IMR-90 (cell line): ENCODE measurements at regions not wholly inside any gene's neighbourhood (a gene's known extent, or its start where the extent isn't known, plus 50 kb on each side); places are given as distances from the start of the nearest gene placed in this dataset.

Experiments
- ATAC-seq: fragments of 200-7000 bp; cut with Tn5 transposase; 2 replicates; pipeline ENCODE4 v1.9.1; 2020; ENCODE audit warnings: low read depth, mild to moderate bottlenecking, moderate library complexity
- BruUV-seq: library from RNA; stranded (reverse); fragments of 400-500 nt; replicated peaks from 2 replicates; lab custom pipeline; 2021; lab: Mats Ljungman, UMichigan
- CTCF ChIA-PET: fragments of 300-600 bp; formaldehyde crosslinking; extraction: SDS; loops from one replicate; lab custom pipeline; 2021; ENCODE audit warnings: antibody characterized with exemption; lab: Yijun Ruan, JAX
- POLR2A ChIA-PET: fragments of 300-600 bp; sonication (Branson Sonifier 250); formaldehyde crosslinking; loops from one replicate; lab custom pipeline; 2022; ENCODE audit warnings: antibody characterized with exemption; ENCODE audit not compliant: unreplicated experiment; lab: Charles Lee
- DNase-seq: peaks from one replicate; pipeline ENCODE4 v3.0.0; 2013
- H2AFZ ChIP-seq: replicated peaks from 2 replicates; pipeline ENCODE3; 2013; ENCODE audit warnings: low read length, mild to moderate bottlenecking; ENCODE audit not compliant: poor library complexity
- H2AK5ac ChIP-seq: 2 replicates; pipeline ENCODE4 v1.6.1; 2013; ENCODE audit warnings: low read depth, low read length, inconsistent platforms
- H2AK9ac ChIP-seq: replicated peaks from 2 replicates; pipeline ENCODE3; 2013; ENCODE audit warnings: mild to moderate bottlenecking, low read depth, low read length, moderate library complexity; ENCODE audit not compliant: poor library complexity
- H2BK120ac ChIP-seq: 2 replicates; pipeline ENCODE4 v1.6.1; 2013; ENCODE audit warnings: low read depth, low read length, inconsistent platforms
- H2BK15ac ChIP-seq: 3 replicates; pipeline ENCODE4 v1.6.1; 2013; ENCODE audit warnings: low read depth, low read length, inconsistent platforms
- H2BK20ac ChIP-seq: 2 replicates; pipeline ENCODE4 v1.6.1; 2013; ENCODE audit warnings: low read depth, mild to moderate bottlenecking, inconsistent platforms, low read length, moderate library complexity
- H2BK5ac ChIP-seq: 2 replicates; pipeline ENCODE4 v1.6.1; 2013; ENCODE audit warnings: mild to moderate bottlenecking, low read depth, low read length, inconsistent platforms; ENCODE audit not compliant: poor library complexity, severe bottlenecking
- H3K14ac ChIP-seq: replicated peaks from 2 replicates; pipeline ENCODE4 v1.6.1; 2013; ENCODE audit warnings: low read depth, low read length, inconsistent platforms
- H3K18ac ChIP-seq: 2 replicates; pipeline ENCODE4 v1.6.1; 2013; ENCODE audit warnings: low read depth, low read length, control low read depth
- H3K23ac ChIP-seq: 2 replicates; pipeline ENCODE4 v1.6.1; 2013; ENCODE audit warnings: low read depth, low read length, inconsistent platforms
- H3K27ac ChIP-seq: 2 replicates; pipeline ENCODE4 v1.5.1; 2013; ENCODE audit warnings: mild to moderate bottlenecking, control low read depth, low read length; ENCODE audit not compliant: insufficient read depth
- H3K27me3 ChIP-seq: 2 replicates; pipeline ENCODE4 v1.6.1; 2013; ENCODE audit warnings: low read length; ENCODE audit not compliant: control insufficient read depth, insufficient read depth
- H3K36me3 ChIP-seq: 2 replicates; pipeline ENCODE4 v1.6.1; 2013; ENCODE audit warnings: low read length, mixed read lengths; ENCODE audit not compliant: control insufficient read depth, insufficient read depth
- H3K4ac ChIP-seq: 2 replicates; pipeline ENCODE4 v1.6.1; 2013; ENCODE audit warnings: low read depth, low read length, inconsistent platforms
- H3K4me1 ChIP-seq: 2 replicates; pipeline ENCODE4 v1.6.1; 2013; ENCODE audit warnings: low read length, mixed read lengths; ENCODE audit not compliant: control insufficient read depth, insufficient read depth
- H3K4me2 ChIP-seq: 2 replicates; pipeline ENCODE4 v1.6.1; 2013; ENCODE audit warnings: low read depth, mild to moderate bottlenecking, control low read depth, low read length, moderate library complexity
- H3K4me3 ChIP-seq: 2 replicates; pipeline ENCODE4 v1.5.1; 2013; ENCODE audit warnings: low read depth, mild to moderate bottlenecking, control low read depth, low read length, moderate library complexity; ENCODE audit not compliant: insufficient read depth
- H3K56ac ChIP-seq: 2 replicates; pipeline ENCODE4 v1.6.1; 2013; ENCODE audit warnings: low read length, inconsistent platforms; ENCODE audit not compliant: insufficient read depth; ENCODE audit errors: extremely low read depth
- H3K79me1 ChIP-seq, 2 experiments: 2 replicates each; pipeline ENCODE4 v1.6.1; 2013; ENCODE audit warnings: low read length in 2 of 2, inconsistent platforms in 1 of 2, low read depth in 1 of 2
- H3K9ac ChIP-seq: 2 replicates; pipeline ENCODE4 v1.6.1; 2013; ENCODE audit warnings: low read depth, low read length, control low read depth
- H3K9me1 ChIP-seq: 2 replicates; pipeline ENCODE4 v1.6.1; 2013; ENCODE audit warnings: low read length, inconsistent platforms; ENCODE audit not compliant: insufficient read depth
- H3K9me3 ChIP-seq: 2 replicates; pipeline ENCODE4 v1.6.1; 2013; ENCODE audit warnings: low read length; ENCODE audit not compliant: control insufficient read depth, insufficient read depth
- H4K20me1 ChIP-seq: 2 replicates; pipeline ENCODE4 v1.6.1; 2013; ENCODE audit warnings: low read length, inconsistent platforms; ENCODE audit not compliant: insufficient read depth
- H4K5ac ChIP-seq: 2 replicates; pipeline ENCODE4 v1.6.1; 2013; ENCODE audit warnings: mild to moderate bottlenecking, low read depth, low read length, control low read depth
- H4K8ac ChIP-seq, 2 experiments: 2 replicates each; pipeline ENCODE4 v1.6.1; 2013; ENCODE audit warnings: low read depth in 2 of 2, low read length in 2 of 2, control low read depth in 1 of 2, inconsistent platforms in 1 of 2
- H4K91ac ChIP-seq: 2 replicates; pipeline ENCODE4 v1.6.1; 2013; ENCODE audit warnings: low read depth, low read length, inconsistent platforms; ENCODE audit not compliant: insufficient read depth
- BHLHE40 ChIP-seq: fragments of 150-350 bp; IDR thresholded peaks from 2 replicates; pipeline ENCODE4 v1.6.1; 2016; ENCODE audit warnings: mild to moderate bottlenecking, low read depth, low read length
- CEBPB ChIP-seq: IDR thresholded peaks from 2 replicates; pipeline ENCODE4 v1.6.1; 2012; ENCODE audit warnings: low read depth, low read length, improper control_type of control experiment
- CHD1 ChIP-seq: IDR thresholded peaks from 2 replicates; pipeline ENCODE4 v1.6.1; 2012; ENCODE audit warnings: low read depth, low read length, improper control_type of control experiment
- ELK1 ChIP-seq: fragments of 150-350 bp; IDR thresholded peaks from 2 replicates; pipeline ENCODE4 v1.6.1; 2016; ENCODE audit warnings: low read depth, mild to moderate bottlenecking, low read length, moderate library complexity, borderline replicate concordance
- FOS ChIP-seq: fragments of 150-350 bp; IDR thresholded peaks from 2 replicates; pipeline ENCODE4 v1.6.1; 2016; ENCODE audit warnings: low read depth, low read length
- MAFK ChIP-seq: IDR thresholded peaks from 2 replicates; pipeline ENCODE4 v1.6.1; 2012; ENCODE audit warnings: low read depth, low read length, improper control_type of control experiment
- MAZ ChIP-seq: IDR thresholded peaks from 2 replicates; pipeline ENCODE4 v1.6.1; 2012; ENCODE audit warnings: low read depth, mild to moderate bottlenecking, low read length, improper control_type of control experiment, moderate library complexity, borderline replicate concordance
- MXI1 ChIP-seq: IDR thresholded peaks from 2 replicates; pipeline ENCODE4 v1.6.1; 2012; ENCODE audit warnings: low read depth, mild to moderate bottlenecking, low read length, moderate library complexity, borderline replicate concordance
- POLR2A ChIP-seq: IDR thresholded peaks from 2 replicates; pipeline ENCODE4 v1.6.1; 2012; ENCODE audit warnings: mild to moderate bottlenecking, low read depth, low read length
- RAD21 ChIP-seq: IDR thresholded peaks from 2 replicates; pipeline ENCODE4 v1.6.1; 2012; ENCODE audit warnings: low read length, improper control_type of control experiment
- RCOR1 ChIP-seq: IDR thresholded peaks from 2 replicates; pipeline ENCODE4 v1.6.1; 2012; ENCODE audit warnings: mild to moderate bottlenecking, low read length, improper control_type of control experiment; ENCODE audit not compliant: insufficient replicate concordance
- RFX5 ChIP-seq: IDR thresholded peaks from 2 replicates; pipeline ENCODE4 v1.8.0; 2012; ENCODE audit warnings: low read depth, mild to moderate bottlenecking, low read length, moderate library complexity
- SMC3 ChIP-seq: fragments of 150-350 bp; IDR thresholded peaks from 2 replicates; pipeline ENCODE4 v1.6.1; 2016; ENCODE audit warnings: low read depth, mild to moderate bottlenecking, antibody characterized with exemption, low read length, moderate library complexity
- WGBS, 2 experiments: methylation state at CpG; one replicate each; pipeline versions ENCODE4 v1.1.5 to v1.1.7; 2013; ENCODE audit warnings: missing lambda C conversion rate in 2 of 2; ENCODE audit not compliant: insufficient read length in 1 of 2; ENCODE audit errors: extremely low coverage in 2 of 2; 5-methylcytosine and 5-hydroxymethylcytosine counted together
- dilution Hi-C: fragments of 300-500 bp; cut with HindIII; formaldehyde crosslinking; loops from one replicate; pipeline ENCODE4 v1.14.3; 2018; ENCODE audit warnings: low sequenced_read_pairs; ENCODE audit not compliant: unreplicated experiment
- in situ Hi-C: fragments of 300-500 bp; cut with MboI; formaldehyde crosslinking; loops from 3 replicates; pipeline ENCODE4 v1.14.3; 2019; ENCODE audit warnings: low sequenced_read_pairs, inconsistent platforms, mixed read lengths
- intact Hi-C: fragments of 100-400 bp; cut with micrococcal nuclease; formaldehyde crosslinking; loops from 2 replicates; pipeline ENCODE4 v1.10.0; 2022
- TF ChIP-seq, protein P1 (sequence below): fragments of 150-350 bp; IDR thresholded peaks from 2 replicates; pipeline ENCODE4 v1.6.1; 2017; ENCODE audit warnings: mild to moderate bottlenecking, antibody characterized with exemption, low read length, low read depth
- TF ChIP-seq, protein P2 (sequence below): conservative IDR thresholded peaks from 2 replicates; pipeline ENCODE4 v1.5.1; 2012; ENCODE audit warnings: mild to moderate bottlenecking, low read depth, low read length, improper control_type of control experiment

- Histone ChIP-seq H4K8ac (no peak overlapping the region), H4K20me1 (no peaks in the 10 kb centered on the region), H3K9ac (no peak overlapping the region), H2BK20ac (no peak overlapping the region), H3K14ac (no peak overlapping the region), H3K4ac (no peak overlapping the region), H2AK5ac (no peak overlapping the region), H2BK15ac (no peak overlapping the region), H2AK9ac (no peak overlapping the region), H3K4me3 (no peak overlapping the region), H2BK120ac (no peak overlapping the region), H3K79me1 (no peaks in the 10 kb centered on the region), H4K5ac (no peak overlapping the region), H3K36me3 (no peaks in the 10 kb centered on the region), H3K23ac (no peak overlapping the region), H4K91ac (no peak overlapping the region), H3K9me3 (no peaks in the 10 kb centered on the region), H3K27ac (no peak overlapping the region), H3K56ac (no peak overlapping the region), H3K4me2 (no peak overlapping the region), H2BK5ac (no peak overlapping the region), H3K4me1 (peaks cover 4% of the 10 kb centered on the region; the same call in 1 of the 2 replicates), H3K9me1 (no peaks in the 10 kb centered on the region), H3K18ac (no peak overlapping the region), H2AFZ (no peak overlapping the region), H3K27me3 (no peaks in the 10 kb centered on the region)
- intact Hi-C loops: no loop called here
- in situ Hi-C loops: no loop called here
- ATAC-seq (no peak), DNase-seq (no peak)
- TF ChIP-seq RCOR1 (no peak), ELK1 (no peak), MAZ (no peak), CHD1 (no peak), MXI1 (no peak), RAD21 (no peak), MAFK (no peak), RFX5 (no peak), SMC3 (no peak), CEBPB (no peak), BHLHE40 (no peak), FOS (no peak), POLR2A (no peak)
- TF ChIP-seq, protein P1, sequence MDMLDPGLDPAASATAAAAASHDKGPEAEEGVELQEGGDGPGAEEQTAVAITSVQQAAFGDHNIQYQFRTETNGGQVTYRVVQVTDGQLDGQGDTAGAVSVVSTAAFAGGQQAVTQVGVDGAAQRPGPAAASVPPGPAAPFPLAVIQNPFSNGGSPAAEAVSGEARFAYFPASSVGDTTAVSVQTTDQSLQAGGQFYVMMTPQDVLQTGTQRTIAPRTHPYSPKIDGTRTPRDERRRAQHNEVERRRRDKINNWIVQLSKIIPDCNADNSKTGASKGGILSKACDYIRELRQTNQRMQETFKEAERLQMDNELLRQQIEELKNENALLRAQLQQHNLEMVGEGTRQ: no peak
- TF ChIP-seq, protein P2, sequence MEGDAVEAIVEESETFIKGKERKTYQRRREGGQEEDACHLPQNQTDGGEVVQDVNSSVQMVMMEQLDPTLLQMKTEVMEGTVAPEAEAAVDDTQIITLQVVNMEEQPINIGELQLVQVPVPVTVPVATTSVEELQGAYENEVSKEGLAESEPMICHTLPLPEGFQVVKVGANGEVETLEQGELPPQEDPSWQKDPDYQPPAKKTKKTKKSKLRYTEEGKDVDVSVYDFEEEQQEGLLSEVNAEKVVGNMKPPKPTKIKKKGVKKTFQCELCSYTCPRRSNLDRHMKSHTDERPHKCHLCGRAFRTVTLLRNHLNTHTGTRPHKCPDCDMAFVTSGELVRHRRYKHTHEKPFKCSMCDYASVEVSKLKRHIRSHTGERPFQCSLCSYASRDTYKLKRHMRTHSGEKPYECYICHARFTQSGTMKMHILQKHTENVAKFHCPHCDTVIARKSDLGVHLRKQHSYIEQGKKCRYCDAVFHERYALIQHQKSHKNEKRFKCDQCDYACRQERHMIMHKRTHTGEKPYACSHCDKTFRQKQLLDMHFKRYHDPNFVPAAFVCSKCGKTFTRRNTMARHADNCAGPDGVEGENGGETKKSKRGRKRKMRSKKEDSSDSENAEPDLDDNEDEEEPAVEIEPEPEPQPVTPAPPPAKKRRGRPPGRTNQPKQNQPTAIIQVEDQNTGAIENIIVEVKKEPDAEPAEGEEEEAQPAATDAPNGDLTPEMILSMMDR: no peak
- dilution Hi-C loops: no loop called here
- no CpG with 5 or more reads among the region's 2 CpGs for WGBS, 2 experiments
- POLR2A ChIA-PET: no interaction called here
- BruUV-seq: no TSS peak
- CTCF ChIA-PET: no interaction called here
These were observed 331.9 kb upstream of the JARID2 start for GRCh38 chr6:14913931-14914330.
